GM12878 (cell line): ENCODE measurements at regions not wholly inside any gene's neighbourhood (a gene's known extent, or its start where the extent isn't known, plus 50 kb on each side); places are given as distances from the start of the nearest gene placed in this dataset.

Experiments used
- ATAC-seq: fragments of 200-7000 bp; cut with Tn5 transposase; 3 replicates; pipeline ENCODE4 v1.9.1; 2020; ENCODE audit warnings: mild to moderate bottlenecking, moderate library complexity
- BruUV-seq: library from RNA; stranded (reverse); fragments of 400-500 nt; replicated peaks from 2 replicates; lab custom pipeline; 2021; lab: Mats Ljungman, UMichigan
- CTCF ChIA-PET: fragments of 300-600 bp; sonication (Branson Sonifier 250); formaldehyde crosslinking; extraction: SDS; loops from one replicate; lab custom pipeline; 2021; ENCODE audit warnings: inconsistent platforms; lab: Yijun Ruan, JAX
- POLR2A ChIA-PET: fragments of 350-600 bp; formaldehyde crosslinking; extraction: SDS; loops from one replicate; lab custom pipeline; 2021; ENCODE audit warnings: inconsistent platforms; lab: Charles Lee
- RAD21 ChIA-PET: fragments of 300-600 bp; sonication (Branson Sonifier 250); formaldehyde crosslinking; loops from one replicate; lab custom pipeline; 2023; ENCODE audit warnings: antibody characterized with exemption; ENCODE audit not compliant: unreplicated experiment; lab: Charles Lee
- SMC1A ChIA-PET: fragments of 300-600 bp; sonication (Branson Sonifier 250); formaldehyde crosslinking; loops from one replicate; lab custom pipeline; 2023; ENCODE audit not compliant: unreplicated experiment, uncharacterized antibody; lab: Charles Lee
- DNase-seq: peaks from one replicate; pipeline ENCODE4 v3.0.0-alpha.2; 2011; ENCODE audit warnings: low read depth, low spot score
- FAIRE-seq: peaks from 3 replicates; lab custom pipeline; 2011; peaks lifted over from hg19 to GRCh38; lab: Jason Lieb, UNC
- H2AFZ ChIP-seq: 2 replicates; pipeline ENCODE4 v1.6.0; 2011; ENCODE audit warnings: low read depth, low read length, control low read depth; ENCODE audit not compliant: control insufficient read depth
- H3K27ac ChIP-seq: 2 replicates; pipeline ENCODE4 v1.5.1; 2011; ENCODE audit warnings: control low read depth; ENCODE audit not compliant: control insufficient read depth, insufficient read depth
- H3K27me3 ChIP-seq, 2 experiments: replicated peaks in 1 of 2; 2 replicates each; pipeline versions ENCODE4 v1.6.0 to v1.6.1; 2011; ENCODE audit warnings: low read length in 1 of 2; ENCODE audit not compliant: control insufficient read depth in 2 of 2, insufficient read depth in 2 of 2
- H3K36me3 ChIP-seq, 2 experiments: 2 replicates each; pipeline ENCODE4 v1.5.1; 2011; ENCODE audit warnings: low read length in 1 of 2; ENCODE audit not compliant: control insufficient read depth in 2 of 2, insufficient read depth in 2 of 2
- H3K4me1 ChIP-seq: 2 replicates; pipeline ENCODE4 v1.6.1; 2011; ENCODE audit warnings: mild to moderate bottlenecking, low read length, moderate library complexity, mixed read lengths; ENCODE audit not compliant: control insufficient read depth, insufficient read depth
- H3K4me2 ChIP-seq: 2 replicates; pipeline ENCODE4 v1.6.0; 2011; ENCODE audit warnings: control low read depth; ENCODE audit not compliant: control insufficient read depth, insufficient read depth
- H3K4me3 ChIP-seq: fragments of 200-600 bp; sonication (generic); 2 replicates; pipeline ENCODE4 v1.5.1; 2016
- H3K79me2 ChIP-seq: 2 replicates; pipeline ENCODE4 v1.6.0; 2011; ENCODE audit warnings: low read length; ENCODE audit not compliant: control insufficient read depth, insufficient read depth
- H3K9ac ChIP-seq: 2 replicates; pipeline ENCODE4 v1.8.0; 2011; ENCODE audit warnings: low read length, control low read depth, mixed read lengths; ENCODE audit not compliant: control insufficient read depth, insufficient read depth
- H3K9me3 ChIP-seq: replicated peaks from 3 replicates; pipeline ENCODE4 v1.5.1; 2011; ENCODE audit warnings: mild to moderate bottlenecking, low read length; ENCODE audit not compliant: control insufficient read depth, insufficient read depth
- H4K20me1 ChIP-seq: 2 replicates; pipeline ENCODE4 v1.6.0; 2011; ENCODE audit not compliant: control insufficient read depth, insufficient read depth
- CBFB ChIP-seq: IDR thresholded peaks from 2 replicates; pipeline ENCODE4 v1.6.1; 2016; ENCODE audit warnings: antibody characterized with exemption, low read depth
- E2F4 ChIP-seq: IDR thresholded peaks from 2 replicates; pipeline ENCODE4 v1.6.1; 2012; ENCODE audit warnings: low read depth, low read length, improper control_type of control experiment
- EP300 ChIP-seq, 2 experiments: fragments of 150-350 bp in 1 of 2; IDR thresholded peaks; 2 replicates each; pipeline ENCODE4 v1.6.1; 2011 to 2012; ENCODE audit warnings: low read depth in 2 of 2, low read length in 2 of 2, borderline replicate concordance in 1 of 2, improper control_type of control experiment in 1 of 2, inconsistent platforms in 1 of 2; ENCODE audit not compliant: control insufficient read depth in 1 of 2
- EZH2 ChIP-seq: IDR thresholded peaks from 2 replicates; pipeline ENCODE4 v1.6.1; 2012; ENCODE audit warnings: low read depth, mild to moderate bottlenecking, control low read depth, inconsistent platforms, low read length, borderline replicate concordance; ENCODE audit not compliant: control insufficient read depth
- FOXK2 ChIP-seq: fragments of 450-650 bp; IDR thresholded peaks from 2 replicates; pipeline ENCODE4 v1.6.1; 2017; ENCODE audit warnings: mild to moderate bottlenecking, moderate library complexity
- REST ChIP-seq: IDR thresholded peaks from 2 replicates; pipeline ENCODE4 v1.6.1; 2012; ENCODE audit warnings: mild to moderate bottlenecking, low read depth, low read length
- SIN3A ChIP-seq: IDR thresholded peaks from 2 replicates; pipeline ENCODE4 v1.6.1; 2012; ENCODE audit warnings: low read depth, low read length, improper control_type of control experiment
- SMC3 ChIP-seq: IDR thresholded peaks from 2 replicates; pipeline ENCODE4 v1.6.1; 2011; ENCODE audit warnings: low read length, improper control_type of control experiment, borderline replicate concordance
- SP1 ChIP-seq: IDR thresholded peaks from one replicate; pipeline ENCODE4 v1.6.1; 2011; ENCODE audit warnings: low read depth, low read length
- TCF12 ChIP-seq: IDR thresholded peaks from 2 replicates; pipeline ENCODE4 v1.6.1; 2011; ENCODE audit warnings: low read depth, mild to moderate bottlenecking, low read length
- ZBED1 ChIP-seq: IDR thresholded peaks from 2 replicates; pipeline ENCODE4 v1.6.1; 2016; ENCODE audit warnings: borderline replicate concordance
- WGBS: methylation state at CpG from one replicate; pipeline ENCODE4 v1.1.6; 2016; ENCODE audit warnings: low lambda C conversion rate; ENCODE audit not compliant: insufficient replicate concordance, insufficient coverage; ENCODE audit errors: missing lambda C conversion rate; 5-methylcytosine and 5-hydroxymethylcytosine counted together
- in situ Hi-C: fragments of 300-500 bp; cut with MboI; formaldehyde crosslinking; loops from 9 replicates; pipeline ENCODE4 v1.14.3; 2018; ENCODE audit warnings: mixed read lengths
- intact Hi-C: fragments of 100-400 bp; cut with micrococcal nuclease; formaldehyde crosslinking; loops from one replicate; pipeline ENCODE4 v1.14.2; 2022; ENCODE audit not compliant: unreplicated experiment

- no peaks in the 10 kb centered on the region for H3K27me3 ChIP-seq
- FAIRE-seq (no peak), ATAC-seq (no peak), DNase-seq (no peak)
- RAD21 ChIA-PET, result no interaction called here
- CTCF ChIA-PET, result no interaction called here
- no peak overlapping the region for H2AFZ ChIP-seq
- no peak overlapping the region for H3K4me2 ChIP-seq
- no peaks in the 10 kb centered on the region for H3K36me3 ChIP-seq
- H3K4me3 ChIP-seq, result no peak overlapping the region
- WGBS, result 67% methylated on average over 11 of the region's 11 CpGs
- in situ Hi-C loops (no loop called here), intact Hi-C loops (no loop called here)
- H3K9ac ChIP-seq, result no peak overlapping the region
- no TSS peak for BruUV-seq
- H4K20me1 ChIP-seq, result no peaks in the 10 kb centered on the region
- H3K4me1 ChIP-seq, result no peaks in the 10 kb centered on the region
- no peak overlapping the region for H3K27ac ChIP-seq
- TF ChIP-seq SP1 (no peak), TCF12 (no peak), ZBED1 (no peak), CBFB (no peak)
- SMC1A ChIA-PET, result no interaction called here
- POLR2A ChIA-PET, result no interaction called here
- no peaks in the 10 kb centered on the region for H3K79me2 ChIP-seq
- H3K9me3 ChIP-seq, result no peaks in the 10 kb centered on the region
These were observed 64.2 kb upstream of the CFAP161 start for GRCh38 chr15:81069909-81070308.

GRCh38 chr15:81071120-81071519 lies 63.0 kb upstream of the CFAP161 start:
- SMC1A ChIA-PET, result no interaction called here
- no peak overlapping the region for H3K4me3 ChIP-seq
- ATAC-seq, result no peak
- no peak for TF ChIP-seq EZH2
- TF ChIP-seq EP300 (IDR thresholded peaks at IDR 0.05; ENCODE audit: borderline replicate concordance in 1 of 2, control insufficient read depth in 1 of 2, low read depth in 2 of 2, low read length in 2 of 2), result no peak
- TF ChIP-seq SMC3, result no peak
- no peak for TF ChIP-seq FOXK2
- TF ChIP-seq SIN3A, result no peak
- TF ChIP-seq E2F4, result no peak
- TF ChIP-seq REST, result no peak
- no TSS peak for BruUV-seq
- no peaks in the 10 kb centered on the region for H3K4me1 ChIP-seq
- H3K9ac ChIP-seq, result no peak overlapping the region
- FAIRE-seq, result no peak
- no peak overlapping the region for H3K4me2 ChIP-seq
- H3K27me3 ChIP-seq, result no peaks in the 10 kb centered on the region
- 89% methylated on average over 1 of the region's 1 CpG for WGBS
- in situ Hi-C loops, result no loop called here
- no peak overlapping the region for H3K27ac ChIP-seq
- H3K36me3 ChIP-seq, result no peaks in the 10 kb centered on the region
- no peaks in the 10 kb centered on the region for H4K20me1 ChIP-seq
- no peak for DNase-seq
- CTCF ChIA-PET, result interaction anchor here (1.1 kb wide), 1 partner anchor 19 kb away, joined by 3 read pairs; no protein-coding TSS in a partner anchor
- no peaks in the 10 kb centered on the region for H3K79me2 ChIP-seq
- RAD21 ChIA-PET, result no interaction called here
- POLR2A ChIA-PET, result no interaction called here
- no peak overlapping the region for H2AFZ ChIP-seq
- no peaks in the 10 kb centered on the region for H3K9me3 ChIP-seq
- intact Hi-C loops, result no loop called here
